Psoas muscle (tissue), 7 donors: ENCODE measurements at regions not wholly inside any gene's neighbourhood (a gene's known extent, or its start where the extent isn't known, plus 50 kb on each side); places are given as distances from the start of the nearest gene placed in this dataset.

Experiments used
- ATAC-seq, 4 donors: fragments of 200-7000 bp; cut with Tn5 transposase; one replicate each; pipeline ENCODE4 v1.9.1; 2020; ENCODE audit warnings: moderate library complexity in 3 of 4, mild to moderate bottlenecking in 2 of 4
- DNase-seq, 2 donors: peaks; one replicate each; pipeline ENCODE4 v3.0.0-alpha.2; 2020
- H3K27ac ChIP-seq: fragments of 200-600 bp; one replicate; pipeline ENCODE4 v1.8.0; 2022
- H3K27me3 ChIP-seq, 3 donors: fragments of 200-600 bp in 1 of 3; one replicate each; pipeline versions ENCODE4 v1.6.1 to v1.8.0; 2013 to 2022; ENCODE audit warnings: low read length in 2 of 3, mild to moderate bottlenecking in 2 of 3, moderate library complexity in 1 of 3; ENCODE audit not compliant: insufficient read depth in 3 of 3
- H3K36me3 ChIP-seq, 2 donors: fragments of 200-600 bp in 1 of 2; one replicate each; pipeline versions ENCODE4 v1.6.1 to v1.8.0; 2013 to 2022; ENCODE audit warnings: low read depth in 1 of 2, mild to moderate bottlenecking in 1 of 2, moderate library complexity in 1 of 2; ENCODE audit not compliant: insufficient read depth in 1 of 2
- H3K4me1 ChIP-seq: fragments of 200-600 bp; one replicate; pipeline ENCODE4 v1.8.0; 2022
- H3K4me3 ChIP-seq: fragments of 200-600 bp; one replicate; pipeline ENCODE4 v1.8.0; 2022; ENCODE audit warnings: mild to moderate bottlenecking
- H3K9me3 ChIP-seq: fragments of 200-600 bp; one replicate; pipeline ENCODE4 v1.8.0; 2022
- WGBS, 3 donors: extraction: QIAGEN DNeasy Blood & Tissue Kit; methylation state at CpG; one replicate each; pipeline versions ENCODE4 v1.1.6 to v1.1.7; 2013; 5-methylcytosine and 5-hydroxymethylcytosine counted together
- intact Hi-C, 2 donors: fragments of 100-400 bp; cut with DNase I; formaldehyde crosslinking; loops; one replicate each; pipeline versions ENCODE4 v1.11.0 to v1.14.2; 2022
- TF ChIP-seq, protein P1 (sequence below): fragments of 200-600 bp; IDR thresholded peaks from one replicate; pipeline ENCODE4 v1.8.0; 2022; ENCODE audit warnings: antibody characterized with exemption
- donor health status: healthy with polysubstance abuse.
- donor health status: DM: no; HTN: no; CAD: no; lungs with moderate emphysema.
- donor health status: Bipolar disorder and iron deficiency.
- donor health status: healthy.
- donor health status: DM: yes; HTN: yes; CAD: no.
- donor health status: DM: no; HTN: no; CAD: no.
- donor health status: DM: yes; HTN: yes; CAD: no.

DNA sequence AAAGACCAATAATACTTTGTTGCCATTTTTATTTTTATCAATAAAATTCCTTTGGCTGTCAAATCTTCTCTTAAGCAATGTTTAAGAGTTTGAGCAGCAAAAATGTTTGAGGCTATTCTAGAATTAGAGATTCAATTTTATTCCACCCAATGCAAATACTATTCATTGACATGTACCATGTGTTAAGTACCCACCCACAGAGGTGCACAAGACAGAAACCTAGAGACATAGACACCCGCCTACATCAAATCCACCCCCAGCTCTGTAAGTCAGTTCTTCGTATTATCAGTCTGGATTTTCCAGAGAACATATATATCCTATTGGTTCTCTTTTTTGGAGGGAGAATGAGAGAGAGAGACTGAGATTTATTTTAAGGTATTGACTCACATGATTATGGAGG, 463.7 kb downstream of the EPM2A start:
- intact Hi-C loops, result no loop called here
- H3K9me3 ChIP-seq, result no peaks in the 10 kb centered on the region
- WGBS, 3 donors, result 94 to 97% (median 95%) methylated on average over 2 of the region's 2 CpGs
- H3K27me3 ChIP-seq, result no peaks in the 10 kb centered on the region
- no peak overlapping the region for H3K4me3 ChIP-seq
- no peak for ATAC-seq
- TF ChIP-seq, protein P1, sequence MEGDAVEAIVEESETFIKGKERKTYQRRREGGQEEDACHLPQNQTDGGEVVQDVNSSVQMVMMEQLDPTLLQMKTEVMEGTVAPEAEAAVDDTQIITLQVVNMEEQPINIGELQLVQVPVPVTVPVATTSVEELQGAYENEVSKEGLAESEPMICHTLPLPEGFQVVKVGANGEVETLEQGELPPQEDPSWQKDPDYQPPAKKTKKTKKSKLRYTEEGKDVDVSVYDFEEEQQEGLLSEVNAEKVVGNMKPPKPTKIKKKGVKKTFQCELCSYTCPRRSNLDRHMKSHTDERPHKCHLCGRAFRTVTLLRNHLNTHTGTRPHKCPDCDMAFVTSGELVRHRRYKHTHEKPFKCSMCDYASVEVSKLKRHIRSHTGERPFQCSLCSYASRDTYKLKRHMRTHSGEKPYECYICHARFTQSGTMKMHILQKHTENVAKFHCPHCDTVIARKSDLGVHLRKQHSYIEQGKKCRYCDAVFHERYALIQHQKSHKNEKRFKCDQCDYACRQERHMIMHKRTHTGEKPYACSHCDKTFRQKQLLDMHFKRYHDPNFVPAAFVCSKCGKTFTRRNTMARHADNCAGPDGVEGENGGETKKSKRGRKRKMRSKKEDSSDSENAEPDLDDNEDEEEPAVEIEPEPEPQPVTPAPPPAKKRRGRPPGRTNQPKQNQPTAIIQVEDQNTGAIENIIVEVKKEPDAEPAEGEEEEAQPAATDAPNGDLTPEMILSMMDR, result no peak
- no peaks in the 10 kb centered on the region for H3K36me3 ChIP-seq
- DNase-seq, result no peak
- H3K27ac ChIP-seq, result no peak overlapping the region
- H3K4me1 ChIP-seq, result no peaks in the 10 kb centered on the region

DNA sequence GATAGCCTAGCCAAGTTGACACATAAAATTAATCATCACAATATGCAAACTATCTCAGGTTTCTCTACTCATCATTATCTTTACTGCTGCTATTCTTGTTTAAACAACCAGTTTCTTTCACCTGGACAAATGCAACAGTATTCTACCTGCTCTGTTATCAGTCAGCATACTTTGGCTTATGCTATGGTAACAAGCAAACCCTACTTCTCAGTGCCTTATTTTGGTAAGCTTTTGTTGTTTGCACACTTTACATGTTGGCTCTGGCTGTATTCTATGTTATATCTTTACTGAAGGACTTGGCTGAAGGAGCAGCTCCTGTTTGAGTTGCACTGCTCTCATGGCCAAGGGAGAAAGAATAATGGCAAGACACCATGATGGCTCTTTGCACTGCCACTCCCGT, 463.1 kb downstream of the EPM2A start:
- Histone ChIP-seq H3K4me1 (no peaks in the 10 kb centered on the region), H3K27me3 (no peaks in the 10 kb centered on the region), H3K9me3 (no peaks in the 10 kb centered on the region), H3K27ac (no peak overlapping the region), H3K4me3 (no peak overlapping the region), H3K36me3 (no peaks in the 10 kb centered on the region)
- ATAC-seq, result no peak
- intact Hi-C loops, result no loop called here
- WGBS, 3 donors, result 73 to 88% (median 79%) methylated on average over 1 of the region's 1 CpG
- TF ChIP-seq, protein P1, result no peak
- DNase-seq, result no peak

DNA sequence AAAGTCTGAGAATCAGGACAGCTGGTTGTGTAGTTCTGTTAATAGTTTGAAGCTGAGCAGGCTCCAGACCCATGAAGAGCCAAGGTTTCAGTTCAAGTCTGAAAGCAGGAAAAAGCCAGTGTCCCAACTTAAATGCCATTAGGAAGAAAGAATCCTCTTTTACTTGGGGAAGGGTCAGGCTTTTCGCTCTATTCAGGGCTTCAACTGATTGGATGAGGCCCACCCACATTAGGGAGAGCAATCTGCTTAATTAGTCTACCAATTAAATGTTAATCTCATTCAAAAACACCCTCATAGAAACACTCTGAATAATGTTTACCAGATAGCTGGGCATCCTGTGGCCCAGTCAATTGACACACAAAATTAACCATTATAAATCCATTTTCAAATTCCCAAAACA, 462.2 kb downstream of the EPM2A start:
- H3K9me3 ChIP-seq, result no peaks in the 10 kb centered on the region
- 88 to 97% (median 95%) methylated on average over 1 of the region's 1 CpG for WGBS, 3 donors
- no peaks in the 10 kb centered on the region for H3K27me3 ChIP-seq
- H3K4me3 ChIP-seq, result no peak overlapping the region
- no peak for ATAC-seq
- no peak for DNase-seq
- peaks cover 2% of the 10 kb centered on the region for H3K4me1 ChIP-seq
- H3K36me3 ChIP-seq, result no peaks in the 10 kb centered on the region
- intact Hi-C loops, result no loop called here
- H3K27ac ChIP-seq, result no peak overlapping the region
- TF ChIP-seq, protein P1, result no peak

DNA sequence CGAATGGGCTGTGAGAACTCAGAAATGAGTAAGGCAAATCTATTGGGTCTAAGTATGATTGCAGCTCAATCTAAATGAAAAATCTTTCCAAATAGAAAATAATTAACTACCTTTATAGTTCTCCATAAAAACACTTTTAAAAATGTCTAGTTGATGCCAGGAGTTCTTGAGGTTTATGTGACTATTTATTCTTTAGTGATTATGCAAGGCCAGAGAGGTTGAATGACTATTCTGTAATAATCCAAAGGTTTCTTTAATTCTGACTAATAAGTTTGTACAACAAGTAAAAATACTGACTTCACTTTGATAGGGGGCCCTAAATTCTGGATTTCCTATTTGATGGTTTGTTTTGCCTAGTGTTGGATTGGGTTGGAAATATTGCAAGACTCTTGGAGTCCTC, 461.2 kb downstream of the EPM2A start:
- Histone ChIP-seq H3K4me3 (no peak overlapping the region), H3K27ac (no peak overlapping the region), H3K9me3 (no peaks in the 10 kb centered on the region), H3K36me3 (no peaks in the 10 kb centered on the region), H3K4me1 (peaks cover 2% of the 10 kb centered on the region), H3K27me3 (no peaks in the 10 kb centered on the region)
- intact Hi-C loops, result no loop called here
- 79 to 89% (median 85%) methylated on average over 1 of the region's 1 CpG for WGBS, 3 donors
- DNase-seq (no peak), ATAC-seq (no peak)
- TF ChIP-seq, protein P1, result no peak

DNA sequence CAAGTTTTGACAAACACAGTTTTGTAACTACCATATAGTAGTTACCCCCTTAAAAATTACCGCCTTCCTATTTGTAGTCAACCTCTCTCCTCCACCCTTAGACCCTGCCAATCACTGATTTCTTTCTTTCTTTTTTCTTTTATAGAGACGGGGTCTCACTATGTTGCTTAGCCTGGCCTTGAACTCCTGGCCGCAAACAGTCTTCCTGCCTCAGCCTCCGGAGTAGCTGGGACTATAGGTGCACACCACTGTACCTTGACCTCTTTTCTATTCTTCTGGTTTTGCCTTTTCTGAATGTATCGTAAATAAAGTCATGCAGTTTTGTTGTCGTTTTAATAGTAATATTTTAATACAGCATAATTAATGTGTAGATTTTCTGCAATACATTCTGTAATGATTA, 460.3 kb downstream of the EPM2A start:
- Histone ChIP-seq H3K27me3 (no peaks in the 10 kb centered on the region), H3K4me1 (peaks cover 2% of the 10 kb centered on the region), H3K9me3 (no peaks in the 10 kb centered on the region), H3K4me3 (no peak overlapping the region), H3K36me3 (no peaks in the 10 kb centered on the region), H3K27ac (no peak overlapping the region)
- ATAC-seq (no peak), DNase-seq (no peak)
- TF ChIP-seq, protein P1, result no peak
- intact Hi-C loops, result no loop called here
- 92 to 94% (median 93%) methylated on average over 6 of the region's 6 CpGs for WGBS, 3 donors
